ENCODE measurements at regions not wholly inside any gene's neighbourhood (a gene's known extent, or its start where the extent isn't known, plus 50 kb on each side); places are given as distances from the start of the nearest gene placed in this dataset.

GRCh38 chr2:122737429-122738077 lies 982.1 kb downstream of the TSN start:
- BruUV-seq (replicated peaks): no TSS peak
- TF ChIP-seq PRPF4 (IDR thresholded peaks at IDR 0.05; ENCODE audit: insufficient read depth, low read depth, low read length, poor library complexity, severe bottlenecking) (no peak), ETV1 (tag; conservative IDR thresholded peaks at IDR 0.05; ENCODE audit: low read depth) (no peak), ETS2 (tag; IDR thresholded peaks at IDR 0.05; ENCODE audit: borderline replicate concordance, poor library complexity, severe bottlenecking) (no peak), DIDO1 (tag; IDR thresholded peaks at IDR 0.05; ENCODE audit: low read depth) (no peak), CXXC5 (CRISPR knock-in tag; IDR thresholded peaks at IDR 0.05) (no peak), ZNF449 (CRISPR knock-in tag; IDR thresholded peaks at IDR 0.05) (no peak), ZBTB1 (CRISPR knock-in tag; IDR thresholded peaks at IDR 0.05; ENCODE audit: borderline replicate concordance, low read depth) (no peak), KAT2B (IDR thresholded peaks at IDR 0.05; ENCODE audit: low read depth, low read length) (no peak), EP400 (IDR thresholded peaks at IDR 0.05) (no peak), ESRRA (IDR thresholded peaks at IDR 0.05; ENCODE audit: borderline replicate concordance, low read depth) (no peak)
- Histone ChIP-seq H3K9me3 (replicated peaks; ENCODE audit: control insufficient read depth, insufficient read depth, low read depth, low read length) (no peaks in the 10 kb centered on the region; the same call in 1 of the 2 replicates), H3K79me2 (ENCODE audit: control insufficient read depth, insufficient read depth, low read length) (no peaks in the 10 kb centered on the region), H4K20me1 (replicated peaks; ENCODE audit: control insufficient read depth, insufficient read depth, low read length) (no peaks in the 10 kb centered on the region), H3K27ac (ENCODE audit: extremely low read depth, low read depth, low read length) (no peak overlapping the region), H3K4me1 (replicated peaks in 1 of 2; ENCODE audit: control insufficient read depth in 2 of 2, insufficient read depth in 2 of 2, low read length in 2 of 2) (no peaks in the 10 kb centered on the region), H3K4me3 (no peak overlapping the region), H2AFZ (ENCODE audit: low read depth, low read length) (no peak overlapping the region), H3K36me3 (ENCODE audit: control insufficient read depth, insufficient read depth, low read length) (no peaks in the 10 kb centered on the region), H3K9me1 (ENCODE audit: control insufficient read depth, insufficient read depth, low read length) (no peaks in the 10 kb centered on the region), H3K27me3 (ENCODE audit: control insufficient read depth in 2 of 2, insufficient read depth in 2 of 2, low read length in 2 of 2) (no peaks in the 10 kb centered on the region), H3K4me2 (ENCODE audit: insufficient read depth, low read length) (no peak overlapping the region), H3K9ac (ENCODE audit: insufficient read depth in 1 of 2, low read depth in 2 of 2, low read length in 2 of 2) (no peak overlapping the region)
- POLR2A ChIA-PET: no interaction called here
- in situ Hi-C loops (cut with MboI): no loop called here
- 0% methylated on average over 7 of the region's 7 CpGs for WGBS (ENCODE audit: insufficient coverage, low coverage, missing lambda C conversion rate)
- CTCF ChIA-PET (ENCODE audit: low intra/inter-chr PET ratio): no interaction called here
- FAIRE-seq (no peak), ATAC-seq (no peak), DNase-seq (ENCODE audit: extremely low read depth in 1 of 4, low spot score in 3 of 4) (no peak)
- intact Hi-C loops (cut with micrococcal nuclease): no loop called here
